Lung (tissue), 11 donors: ENCODE measurements at regions not wholly inside any gene's neighbourhood (a gene's known extent, or its start where the extent isn't known, plus 50 kb on each side); places are given as distances from the start of the nearest gene placed in this dataset.

ENCODE experiments used
- ATAC-seq: fragments of 200-7000 bp; cut with Tn5 transposase; one replicate; pipeline ENCODE4 v1.9.1; 2020; ENCODE audit warnings: moderate number of reproducible peaks; ENCODE audit not compliant: insufficient read depth, low FRiP score
- DNase-seq, 3 donors: peaks; one replicate each; pipeline ENCODE4 v3.0.0-alpha.2; 2013 to 2017
- H3K27ac ChIP-seq, 2 donors: one replicate each; pipeline ENCODE4 v1.5.1; 2013; ENCODE audit warnings: mild to moderate bottlenecking in 2 of 2, moderate library complexity in 2 of 2, control low read depth in 1 of 2, inconsistent platforms in 1 of 2, low read depth in 1 of 2, low read length in 1 of 2
- H3K27me3 ChIP-seq, 3 donors: one replicate each; pipeline ENCODE4 v1.5.1; 2013; ENCODE audit warnings: low read length in 2 of 3; ENCODE audit not compliant: control insufficient read depth in 3 of 3, insufficient read depth in 3 of 3
- H3K36me3 ChIP-seq, 4 donors: one replicate each; pipeline ENCODE4 v1.5.1; 2013; ENCODE audit warnings: low read length in 4 of 4, mild to moderate bottlenecking in 1 of 4, moderate library complexity in 1 of 4; ENCODE audit not compliant: control insufficient read depth in 4 of 4, insufficient read depth in 4 of 4
- H3K4me1 ChIP-seq, 5 donors: one replicate each; pipeline ENCODE4 v1.5.1; 2013; ENCODE audit warnings: low read length in 5 of 5, mild to moderate bottlenecking in 2 of 5, moderate library complexity in 1 of 5; ENCODE audit not compliant: control insufficient read depth in 5 of 5, insufficient read depth in 5 of 5
- H3K4me3 ChIP-seq: one replicate; pipeline ENCODE4 v1.5.1; 2013; ENCODE audit warnings: mild to moderate bottlenecking, control low read depth, moderate library complexity
- H3K9ac ChIP-seq, 2 donors: one replicate each; pipeline ENCODE4 v1.5.1; 2013; ENCODE audit warnings: low read length in 2 of 2, control low read depth in 1 of 2; ENCODE audit not compliant: insufficient read depth in 1 of 2
- H3K9me3 ChIP-seq, 4 donors: one replicate each; pipeline ENCODE4 v1.5.1; 2013; ENCODE audit warnings: low read length in 3 of 4, mild to moderate bottlenecking in 1 of 4, moderate library complexity in 1 of 4; ENCODE audit not compliant: control insufficient read depth in 4 of 4, insufficient read depth in 3 of 4
- WGBS, 2 donors: extraction: QIAGEN DNeasy Blood & Tissue Kit; methylation state at CpG; one replicate each; pipeline ENCODE4 v1.1.7; 2013; 5-methylcytosine and 5-hydroxymethylcytosine counted together
- TF ChIP-seq, protein P1 (sequence below): IDR thresholded peaks from 2 replicates; pipeline ENCODE4 v1.5.1; 2012; ENCODE audit warnings: mild to moderate bottlenecking; ENCODE audit errors: control extremely low read depth, extremely low read depth
- donor health status: control.
- donor health status: control.
- donor health status: Bipolar disorder and iron deficiency.
- donor health status: healthy.
- donor health status: DM: yes; HTN: yes; CAD: no.

DNA sequence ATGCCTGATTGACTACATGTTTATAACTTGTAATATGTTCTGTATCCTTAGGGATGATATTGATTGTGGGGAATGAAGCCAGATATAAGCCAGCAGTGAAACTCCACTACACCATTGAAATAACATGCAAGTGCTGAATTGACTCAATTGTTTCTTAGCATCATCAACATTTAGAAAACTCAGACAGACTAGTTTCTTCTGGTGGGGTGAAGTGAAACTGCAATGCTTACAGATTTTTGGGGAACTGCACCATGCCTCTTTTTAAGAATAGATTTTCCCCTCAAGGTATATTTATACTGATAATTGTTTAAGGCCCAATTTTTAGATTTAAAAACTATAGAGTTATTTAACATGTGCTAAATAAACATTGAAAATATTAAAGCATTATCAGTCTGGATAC lies 1044.6 kb upstream of the EYS start:
- no peak for ATAC-seq
- Histone ChIP-seq H3K9ac (no peak overlapping the region), H3K36me3 (no peaks in the 10 kb centered on the region)

DNA sequence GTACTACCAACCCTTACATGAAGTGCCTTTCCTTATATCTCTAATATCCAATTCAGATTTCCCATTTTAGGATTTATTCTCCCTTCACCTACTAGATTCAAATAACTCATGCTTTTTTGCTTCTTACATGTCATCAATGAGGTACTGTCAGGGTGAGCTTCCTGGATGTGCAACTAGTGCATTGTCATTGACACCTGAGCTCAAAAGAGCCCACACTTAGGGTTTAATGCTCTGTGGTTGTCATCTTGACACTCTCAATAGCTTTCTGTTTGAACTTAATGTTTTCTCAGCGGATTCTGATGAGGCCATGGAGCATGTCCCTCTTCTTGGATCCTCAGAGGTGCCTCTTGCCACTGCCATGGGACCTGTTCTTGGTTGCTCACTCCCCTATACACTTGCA lies 1033.3 kb upstream of the EYS start:
- no peaks in the 10 kb centered on the region for H3K27me3 ChIP-seq
- 66 to 77% methylated on average over 1 of the region's 1 CpG for WGBS, 2 donors
- DNase-seq (no peak), ATAC-seq (no peak)
- no peaks in the 10 kb centered on the region for H3K4me1 ChIP-seq
- H3K9me3 ChIP-seq = no peaks in the 10 kb centered on the region
- H3K4me3 ChIP-seq = no peak overlapping the region
- TF ChIP-seq, protein P1, sequence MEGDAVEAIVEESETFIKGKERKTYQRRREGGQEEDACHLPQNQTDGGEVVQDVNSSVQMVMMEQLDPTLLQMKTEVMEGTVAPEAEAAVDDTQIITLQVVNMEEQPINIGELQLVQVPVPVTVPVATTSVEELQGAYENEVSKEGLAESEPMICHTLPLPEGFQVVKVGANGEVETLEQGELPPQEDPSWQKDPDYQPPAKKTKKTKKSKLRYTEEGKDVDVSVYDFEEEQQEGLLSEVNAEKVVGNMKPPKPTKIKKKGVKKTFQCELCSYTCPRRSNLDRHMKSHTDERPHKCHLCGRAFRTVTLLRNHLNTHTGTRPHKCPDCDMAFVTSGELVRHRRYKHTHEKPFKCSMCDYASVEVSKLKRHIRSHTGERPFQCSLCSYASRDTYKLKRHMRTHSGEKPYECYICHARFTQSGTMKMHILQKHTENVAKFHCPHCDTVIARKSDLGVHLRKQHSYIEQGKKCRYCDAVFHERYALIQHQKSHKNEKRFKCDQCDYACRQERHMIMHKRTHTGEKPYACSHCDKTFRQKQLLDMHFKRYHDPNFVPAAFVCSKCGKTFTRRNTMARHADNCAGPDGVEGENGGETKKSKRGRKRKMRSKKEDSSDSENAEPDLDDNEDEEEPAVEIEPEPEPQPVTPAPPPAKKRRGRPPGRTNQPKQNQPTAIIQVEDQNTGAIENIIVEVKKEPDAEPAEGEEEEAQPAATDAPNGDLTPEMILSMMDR = no peak
- no peaks in the 10 kb centered on the region for H3K36me3 ChIP-seq
- H3K27ac ChIP-seq = no peak overlapping the region
- H3K9ac ChIP-seq = no peak overlapping the region

More for the DNA sequence above, 1044.6 kb upstream of the EYS start:
- no peaks in the 10 kb centered on the region for H3K4me1 ChIP-seq
- no peak overlapping the region for H3K27ac ChIP-seq
- no peak overlapping the region for H3K4me3 ChIP-seq
- no peak for DNase-seq
- TF ChIP-seq, protein P1 = no peak
- no peaks in the 10 kb centered on the region for H3K27me3 ChIP-seq
- peaks cover 0 to 5% (median 0%) of the 10 kb centered on the region in 4 donors for H3K9me3 ChIP-seq

DNA sequence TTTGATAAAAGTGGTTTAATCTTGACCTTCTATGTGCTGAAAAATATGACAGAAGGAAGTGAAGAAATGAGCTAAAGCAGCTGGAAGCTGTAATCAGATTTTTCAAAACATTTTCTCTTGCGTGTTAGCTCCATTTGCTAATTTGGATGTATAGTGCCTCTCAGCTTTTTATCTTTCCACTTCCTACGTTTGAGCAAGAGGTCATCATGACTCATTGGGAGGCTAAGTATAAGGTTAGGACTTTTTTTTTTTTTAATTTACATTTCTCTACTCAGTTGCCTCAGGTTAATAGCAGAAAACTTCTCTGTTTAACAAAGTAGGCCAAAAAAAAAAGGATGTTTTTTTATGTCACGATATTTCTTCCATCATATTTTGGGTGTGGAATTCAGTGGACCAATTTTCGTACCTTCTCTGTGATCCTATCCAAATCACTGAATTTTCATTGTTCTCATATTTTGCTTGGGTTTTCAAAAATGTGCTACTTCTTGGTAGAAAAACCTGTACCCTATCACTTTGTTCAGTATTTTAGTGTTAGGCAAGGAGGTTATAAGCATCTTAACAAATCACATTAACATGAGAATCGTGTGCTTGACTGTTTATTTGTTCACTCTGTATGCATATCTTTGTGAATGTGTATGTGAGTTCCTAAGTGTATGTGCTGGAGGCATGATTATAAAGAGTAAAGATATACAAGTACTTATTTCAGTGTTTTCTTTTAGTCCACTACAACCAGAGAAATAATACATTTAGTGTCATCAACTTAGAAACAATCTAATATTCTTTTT lies 1028.3 kb upstream of the EYS start:
- DNase-seq (peak in 2 of 3 donors; percentile 36 to 49), ATAC-seq (no peak)
- Histone ChIP-seq H3K9ac (no peak overlapping the region), H3K27me3 (no peaks in the 10 kb centered on the region), H3K4me3 (no peak overlapping the region), H3K36me3 (no peaks in the 10 kb centered on the region), H3K9me3 (no peaks in the 10 kb centered on the region), H3K27ac (no peak overlapping the region), H3K4me1 (no peaks in the 10 kb centered on the region)
- TF ChIP-seq, protein P1 = no peak
- 64 to 74% methylated on average over 5 of the region's 5 CpGs for WGBS, 2 donors

DNA sequence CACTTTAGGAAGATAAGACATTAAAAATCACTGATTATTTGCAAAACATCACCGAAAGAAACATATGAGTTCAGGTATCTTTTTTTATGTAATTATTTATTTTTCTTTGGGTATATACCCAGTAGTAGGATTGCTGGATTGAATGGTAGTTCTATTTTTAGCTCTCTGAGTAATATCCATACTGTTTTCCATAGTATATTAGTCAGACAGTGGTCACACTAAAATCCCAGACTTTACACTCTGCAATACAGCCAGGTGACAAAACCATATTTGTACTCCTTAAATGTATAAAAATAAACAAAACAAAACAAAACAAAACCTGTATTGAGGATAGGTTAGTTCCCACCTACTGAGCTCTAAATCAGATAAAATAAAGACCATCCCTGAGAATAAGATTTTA lies 1024.3 kb upstream of the EYS start:
- TF ChIP-seq, protein P1 = no peak
- Histone ChIP-seq H3K27ac (no peak overlapping the region), H3K27me3 (no peaks in the 10 kb centered on the region), H3K36me3 (no peaks in the 10 kb centered on the region), H3K4me3 (no peak overlapping the region), H3K9me3 (peaks cover 0 to 2% (median 0%) of the 10 kb centered on the region in 4 donors), H3K4me1 (no peaks in the 10 kb centered on the region), H3K9ac (no peak overlapping the region)
- no peak for ATAC-seq
- 93% methylated on average over 1 of the region's 1 CpG for WGBS, 2 donors
- DNase-seq = no peak
